Activated B cell treated with CpG ODN at 0.5 μM for 24 hours (primary cell): ENCODE measurements at regions not wholly inside any gene's neighbourhood (a gene's known extent, or its start where the extent isn't known, plus 50 kb on each side); places are given as distances from the start of the nearest gene placed in this dataset.
"Not testable (repeated sequence)": the region's sequence is repeated elsewhere in the genome, so short reads cannot be mapped to it uniquely, and the experiment has no call there.

Experiments
- ATAC-seq: fragments of 200-7000 bp; cut with Tn5 transposase; one replicate; pipeline ENCODE4 v1.10.0; 2021; ENCODE audit warnings: low read depth, mild to moderate bottlenecking, moderate library complexity
- CTCF ChIA-PET: fragments of 350-600 bp; sonication (Branson Sonifier 250); formaldehyde crosslinking; loops from one replicate; lab custom pipeline; 2021; ENCODE audit warnings: antibody characterized with exemption; lab: Charles Lee
- POLR2A ChIA-PET: fragments of 350-600 bp; sonication (Branson Sonifier 250); formaldehyde crosslinking; loops from one replicate; lab custom pipeline; 2021; ENCODE audit warnings: antibody characterized with exemption; lab: Charles Lee
- DNase-seq: peaks from one replicate; pipeline ENCODE4 v3.0.0; 2022
- H3K27ac Mint-ChIP-seq: one replicate; pipeline ENCODE4 v1.8.0; 2020; ENCODE audit warnings: mixed read lengths
- H3K27me3 Mint-ChIP-seq: one replicate; pipeline ENCODE4 v1.8.0; 2021; ENCODE audit warnings: mixed read lengths
- H3K36me3 Mint-ChIP-seq: one replicate; pipeline ENCODE4 v1.8.0; 2021; ENCODE audit warnings: low read depth, mixed read lengths
- H3K4me1 Mint-ChIP-seq: one replicate; pipeline ENCODE4 v1.8.0; 2021; ENCODE audit warnings: mixed read lengths
- H3K4me3 Mint-ChIP-seq: one replicate; pipeline ENCODE4 v1.8.0; 2020; ENCODE audit warnings: mild to moderate bottlenecking, mixed read lengths
- H3K9me3 Mint-ChIP-seq: one replicate; pipeline ENCODE4 v1.8.0; 2020; ENCODE audit warnings: mixed read lengths
- CTCF ChIP-seq: fragments of 200-600 bp; IDR thresholded peaks from one replicate; pipeline ENCODE4 v1.8.0; 2022; ENCODE audit warnings: antibody characterized with exemption, mild to moderate bottlenecking
- intact Hi-C: fragments of 100-400 bp; cut with micrococcal nuclease; formaldehyde crosslinking; loops from one replicate; pipeline ENCODE4 v1.15.1; 2024

- Mint-ChIP-seq H3K27ac (no peak overlapping the region), H3K4me1 (no peaks in the 10 kb centered on the region), H3K9me3 (no peaks in the 10 kb centered on the region), H3K36me3 (no peaks in the 10 kb centered on the region), H3K4me3 (no peak overlapping the region), H3K27me3 (no peaks in the 10 kb centered on the region)
- intact Hi-C loops: loop anchor here (1.0 kb wide), 1 partner anchor 386 kb away; no protein-coding TSS in a partner anchor
- ChIA-PET CTCF (no interaction called here), POLR2A (no interaction called here)
- TF ChIP-seq CTCF: no peak
- no peak for DNase-seq
- no peak for ATAC-seq
Measured at GRCh38 chr2:49332415-49332814, 178.1 kb upstream of the FSHR start.

DNA sequence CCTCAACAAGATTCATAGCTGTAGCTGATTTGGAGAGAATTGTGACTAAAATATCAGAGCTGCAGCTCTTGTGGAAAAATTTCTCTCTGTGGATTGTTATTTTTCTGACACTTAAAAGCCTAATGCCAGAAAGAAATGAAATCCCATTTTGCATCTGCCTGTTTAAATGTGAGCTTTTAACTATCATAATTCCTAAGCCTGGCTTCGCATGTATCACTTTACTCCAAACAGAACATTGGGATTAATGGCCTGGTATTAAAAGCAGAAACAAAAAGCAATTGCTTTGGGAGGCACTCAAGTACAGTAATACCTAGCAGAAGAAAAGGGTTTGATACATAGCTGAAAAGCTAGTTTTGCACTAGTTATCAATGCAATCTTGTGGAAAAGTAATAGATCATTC, 164.2 kb upstream of the FSHR start:
- no peak for DNase-seq
- ATAC-seq: no peak
- intact Hi-C loops: no loop called here
- Mint-ChIP-seq H3K27me3 (no peaks in the 10 kb centered on the region), H3K27ac (no peak overlapping the region), H3K4me3 (no peak overlapping the region), H3K36me3 (no peaks in the 10 kb centered on the region), H3K9me3 (peaks cover 10% of the 10 kb centered on the region), H3K4me1 (no peaks in the 10 kb centered on the region)
- ChIA-PET POLR2A (no interaction called here), CTCF (no interaction called here)
- TF ChIP-seq CTCF: no peak

DNA sequence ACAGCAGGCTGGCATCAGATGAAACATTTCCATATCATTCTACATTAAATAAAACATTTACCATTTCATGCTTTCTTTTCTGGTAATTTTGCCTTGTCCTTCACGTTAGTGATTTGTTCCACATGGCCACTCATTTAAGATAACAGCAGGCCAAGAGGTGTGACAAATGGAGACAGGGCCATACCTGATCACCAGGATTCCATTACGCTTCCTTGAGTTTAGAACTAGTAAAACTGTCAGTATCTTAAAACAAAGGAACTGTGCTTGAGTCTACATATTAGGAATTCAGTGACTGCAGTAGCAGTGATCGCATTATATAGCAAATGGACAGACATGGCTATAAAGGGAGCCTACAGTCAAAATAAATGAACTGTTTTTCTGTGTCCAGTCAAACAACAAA, 155.1 kb upstream of the FSHR start:
- CTCF ChIA-PET: no interaction called here
- H3K27ac Mint-ChIP-seq: no peak overlapping the region

DNA sequence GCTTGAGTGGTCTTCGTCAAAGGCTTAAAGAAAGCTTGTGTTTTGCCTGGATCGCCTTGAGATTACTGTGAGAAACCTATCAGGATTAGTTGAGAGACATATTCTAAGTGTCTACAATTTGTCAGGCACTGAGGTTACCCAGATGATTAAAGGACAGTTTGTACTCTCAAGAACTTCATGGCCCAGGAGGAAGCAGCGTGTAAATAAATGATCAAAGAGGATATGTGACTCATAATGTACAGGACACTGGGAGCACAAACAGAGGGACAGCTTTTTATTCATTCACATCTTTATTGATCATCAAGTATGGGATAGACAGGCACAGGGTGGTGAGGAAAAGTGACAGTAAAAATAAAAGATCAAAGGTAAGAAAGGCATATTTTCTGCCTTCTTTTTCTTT, 152.6 kb upstream of the FSHR start:
- POLR2A ChIA-PET: no interaction called here
- TF ChIP-seq CTCF: no peak

More for the DNA sequence above, 155.1 kb upstream of the FSHR start:
- intact Hi-C loops: no loop called here
- H3K4me1 Mint-ChIP-seq: no peaks in the 10 kb centered on the region
- DNase-seq (no peak), ATAC-seq (no peak)
- no peak for TF ChIP-seq CTCF
- POLR2A ChIA-PET: no interaction called here
- H3K36me3 Mint-ChIP-seq: no peaks in the 10 kb centered on the region
- peaks cover 2% of the 10 kb centered on the region for H3K9me3 Mint-ChIP-seq
- no peaks in the 10 kb centered on the region for H3K27me3 Mint-ChIP-seq
- no peak overlapping the region for H3K4me3 Mint-ChIP-seq

DNA sequence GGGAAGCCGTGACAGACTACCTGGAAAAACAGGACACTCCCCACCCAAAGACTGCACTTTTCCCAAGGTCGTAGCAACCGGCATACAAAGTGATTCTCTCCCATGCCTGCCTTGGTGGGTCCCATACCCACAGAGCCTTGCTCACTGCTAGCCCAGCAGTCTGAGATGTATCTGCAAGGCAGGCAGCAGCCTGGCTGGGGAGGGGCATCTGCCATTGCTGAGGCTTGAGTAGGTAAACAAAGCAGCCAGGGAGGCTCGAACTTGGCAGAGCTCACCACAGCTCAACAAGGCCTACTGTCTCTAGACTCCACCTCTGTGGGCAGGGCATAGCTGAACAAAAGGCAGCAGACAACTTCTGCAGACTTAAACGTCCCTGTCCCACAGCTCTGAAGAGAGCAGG, 144.4 kb upstream of the FSHR start:
- intact Hi-C loops, H3K4me3 Mint-ChIP-seq, DNase-seq, H3K27ac Mint-ChIP-seq, H3K27me3 Mint-ChIP-seq, POLR2A ChIA-PET, ATAC-seq, H3K36me3 Mint-ChIP-seq, H3K9me3 Mint-ChIP-seq, CTCF ChIA-PET, H3K4me1 Mint-ChIP-seq: not testable (repeated sequence)

More for the DNA sequence above, 152.6 kb upstream of the FSHR start:
- Mint-ChIP-seq H3K27me3 (no peaks in the 10 kb centered on the region), H3K36me3 (no peaks in the 10 kb centered on the region), H3K27ac (no peak overlapping the region), H3K9me3 (peaks cover 2% of the 10 kb centered on the region), H3K4me3 (no peak overlapping the region), H3K4me1 (no peaks in the 10 kb centered on the region)
- ATAC-seq: no peak
- CTCF ChIA-PET: no interaction called here
- intact Hi-C loops: no loop called here
- DNase-seq: no peak

- DNase-seq (no peak), ATAC-seq (no peak)
- H3K4me3 Mint-ChIP-seq: no peak overlapping the region
- ChIA-PET CTCF (no interaction called here), POLR2A (no interaction called here)
- no peaks in the 10 kb centered on the region for H3K36me3 Mint-ChIP-seq
- no peaks in the 10 kb centered on the region for H3K27me3 Mint-ChIP-seq
- intact Hi-C loops: no loop called here
- peaks cover 2% of the 10 kb centered on the region for H3K9me3 Mint-ChIP-seq
- no peak for TF ChIP-seq CTCF
- no peak overlapping the region for H3K27ac Mint-ChIP-seq
- no peaks in the 10 kb centered on the region for H3K4me1 Mint-ChIP-seq
Measured at GRCh38 chr2:49298230-49298629, 143.9 kb upstream of the FSHR start.
